Omental fat pad (tissue), 3 donors: ENCODE measurements at regions not wholly inside any gene's neighbourhood (a gene's known extent, or its start where the extent isn't known, plus 50 kb on each side); places are given as distances from the start of the nearest gene placed in this dataset.

Source experiments
- ATAC-seq: fragments of 150-250 bp; one replicate; pipeline ENCODE4 v1.9.1; 2016; ENCODE audit warnings: mild to moderate bottlenecking, moderate library complexity; ENCODE audit not compliant: low FRiP score
- DNase-seq: peaks from one replicate; pipeline ENCODE4 v3.0.0-alpha.2; 2019; ENCODE audit warnings: low spot score
- CTCF ChIP-seq, 3 donors: fragments of 450-650 bp; IDR thresholded peaks; one replicate each; pipeline ENCODE4 v1.5.1; 2016 to 2017; ENCODE audit warnings: antibody characterized with exemption in 3 of 3, mild to moderate bottlenecking in 3 of 3, moderate library complexity in 2 of 3

GRCh38 chr10:53135213-53135896 is 362.8 kb upstream of the MBL2 start:
- DNase-seq (no peak), ATAC-seq (no peak)
- TF ChIP-seq CTCF (IDR thresholded peaks at IDR 0.05), result no peak

DNA sequence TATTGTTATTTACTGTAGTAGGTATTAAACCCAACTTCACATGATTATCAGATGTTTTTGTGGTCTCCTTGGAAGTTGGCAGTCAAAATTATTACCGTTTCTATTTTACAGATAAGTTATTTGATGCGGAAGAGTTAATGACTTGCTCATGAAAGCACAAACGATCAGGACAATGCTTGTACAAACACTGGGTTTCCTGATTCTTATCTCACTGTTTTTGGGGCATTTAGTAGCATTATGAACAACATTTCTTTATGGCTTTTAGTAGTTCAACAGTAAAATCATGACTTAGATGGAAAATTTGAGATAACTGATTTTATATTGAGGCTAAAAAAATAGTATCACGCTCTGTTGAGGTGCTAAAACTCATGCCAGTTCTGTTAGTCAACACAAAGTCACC is 361.5 kb upstream of the MBL2 start:
- DNase-seq (no peak), ATAC-seq (no peak)
- TF ChIP-seq CTCF (IDR thresholded peaks at IDR 0.05), result no peak

GRCh38 chr10:53130337-53130736 is 357.8 kb upstream of the MBL2 start:
- ATAC-seq, result no peak
- no peak for DNase-seq
- no peak for TF ChIP-seq CTCF (IDR thresholded peaks at IDR 0.05)

GRCh38 chr10:53127686-53128085 is 355.1 kb upstream of the MBL2 start:
- no peak for ATAC-seq
- TF ChIP-seq CTCF (IDR thresholded peaks at IDR 0.05), result no peak

GRCh38 chr10:53123311-53123710 is 350.7 kb upstream of the MBL2 start:
- ATAC-seq, result no peak
- no peak for DNase-seq
- TF ChIP-seq CTCF (IDR thresholded peaks at IDR 0.05), result no peak

More at GRCh38 chr10:53127686-53128085, 355.1 kb upstream of the MBL2 start:
- DNase-seq, result no peak

GRCh38 chr10:53122281-53122680 is 349.7 kb upstream of the MBL2 start:
- no peak for ATAC-seq
- TF ChIP-seq CTCF (IDR thresholded peaks at IDR 0.05), result no peak
- DNase-seq, result no peak

GRCh38 chr10:53115660-53116059 is 343.1 kb upstream of the MBL2 start:
- ATAC-seq (no peak), DNase-seq (no peak)
- TF ChIP-seq CTCF (IDR thresholded peaks at IDR 0.05), result no peak
